ENCODE measurements at regions not wholly inside any gene's neighbourhood (a gene's known extent, or its start where the extent isn't known, plus 50 kb on each side); places are given as distances from the start of the nearest gene placed in this dataset.

DNA sequence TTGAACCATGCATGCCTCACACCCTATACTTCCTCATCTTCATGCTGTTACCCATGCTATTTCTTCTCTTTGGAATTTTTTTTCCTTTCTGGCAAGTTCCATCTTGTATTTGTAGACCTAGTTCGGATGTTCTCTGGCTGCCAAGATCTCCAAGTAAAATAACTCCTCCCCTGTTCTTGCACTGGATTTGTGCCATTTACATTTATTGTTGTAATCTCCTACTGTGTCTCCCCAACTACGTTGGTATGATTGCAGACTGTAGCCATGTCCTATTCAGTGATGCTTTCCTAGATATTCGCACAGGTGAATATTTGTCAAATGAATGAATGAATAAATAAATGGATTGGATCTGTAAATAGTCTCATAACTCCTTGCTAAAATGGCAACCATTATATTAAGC is 546.0 kb downstream of the MN1 start:
- Histone ChIP-seq H3K4ac (ENCODE audit: low read depth, low read length) (no peak overlapping the region), H2BK20ac (ENCODE audit: low read depth, low read length, poor library complexity, severe bottlenecking) (no peak overlapping the region), H3T11ph (ENCODE audit: low read length) (no peak overlapping the region), H4K8ac (replicated peaks; ENCODE audit: insufficient read length, low read depth, low read length) (no peak overlapping the region), H3K4me2 (ENCODE audit: insufficient read depth, insufficient read length, low read length) (no peak overlapping the region), H3K56ac (ENCODE audit: insufficient read length, low read depth, low read length) (no peak overlapping the region), H2AFZ (ENCODE audit: low read length) (no peak overlapping the region), H2BK12ac (ENCODE audit: insufficient read length, low read depth, low read length) (no peak overlapping the region), H3K14ac (ENCODE audit: insufficient read depth, low read length) (no peak overlapping the region), H4K91ac (ENCODE audit: insufficient read length, low read depth, low read length) (no peak overlapping the region), H2AK5ac (ENCODE audit: insufficient read length, low read length) (no peak overlapping the region), H3K27me3 (ENCODE audit: insufficient read depth, low read length) (no peaks in the 10 kb centered on the region), H3K27ac (ENCODE audit: insufficient read length, low read depth, low read length) (no peak overlapping the region), H2BK120ac (ENCODE audit: low read depth, low read length, poor library complexity, severe bottlenecking) (no peak overlapping the region), H4K5ac (ENCODE audit: insufficient read length, low read depth, low read length) (no peak overlapping the region), H3K79me2 (ENCODE audit: insufficient read depth, low read length) (no peaks in the 10 kb centered on the region), H2BK5ac (ENCODE audit: insufficient read length, low read length) (no peak overlapping the region), H2BK15ac (ENCODE audit: low read depth, low read length) (no peak overlapping the region), H3K23me2 (ENCODE audit: insufficient read length, low read depth, low read length, poor library complexity, severe bottlenecking) (no peaks in the 10 kb centered on the region), H3K9ac (ENCODE audit: extremely low read depth, insufficient read length, low read length) (no peak overlapping the region), H3K23ac (ENCODE audit: insufficient read length, low read depth, low read length) (no peak overlapping the region), H3K18ac (ENCODE audit: insufficient read length, low read depth, low read length) (no peak overlapping the region), H3K9me3 (ENCODE audit: control insufficient read depth, low read depth, low read length) (peaks cover 8% of the 10 kb centered on the region), H3K4me1 (ENCODE audit: insufficient read depth, low read length) (no peaks in the 10 kb centered on the region), H3K79me1 (ENCODE audit: insufficient read depth, low read depth, low read length, poor library complexity, severe bottlenecking) (no peaks in the 10 kb centered on the region), H4K20me1 (ENCODE audit: control insufficient read depth, insufficient read depth, insufficient read length) (no peaks in the 10 kb centered on the region)
- Mint-ChIP-seq H3K4me1 (peaks cover 11 to 16% of the 10 kb centered on the region in 2 experiments), H3K27me3 (ENCODE audit: low read depth) (peaks cover 11% of the 10 kb centered on the region; the same call in 1 of the 2 replicates), H3K36me3 (ENCODE audit: insufficient read depth in 1 of 3, low read depth in 3 of 3) (peaks cover 5 to 6% (median 6%) of the 10 kb centered on the region in 3 experiments), H3K27ac (no peak overlapping the region), H3K9me3 (peaks cover 9 to 12% of the 10 kb centered on the region in 2 experiments), H3K4me3 (no peak overlapping the region)
- DNase-seq: no peak
- no CpG with 5 or more reads among the region's 3 CpGs for WGBS (ENCODE audit: extremely low coverage, insufficient read length, low lambda C conversion rate)
- TF ChIP-seq, protein P1, sequence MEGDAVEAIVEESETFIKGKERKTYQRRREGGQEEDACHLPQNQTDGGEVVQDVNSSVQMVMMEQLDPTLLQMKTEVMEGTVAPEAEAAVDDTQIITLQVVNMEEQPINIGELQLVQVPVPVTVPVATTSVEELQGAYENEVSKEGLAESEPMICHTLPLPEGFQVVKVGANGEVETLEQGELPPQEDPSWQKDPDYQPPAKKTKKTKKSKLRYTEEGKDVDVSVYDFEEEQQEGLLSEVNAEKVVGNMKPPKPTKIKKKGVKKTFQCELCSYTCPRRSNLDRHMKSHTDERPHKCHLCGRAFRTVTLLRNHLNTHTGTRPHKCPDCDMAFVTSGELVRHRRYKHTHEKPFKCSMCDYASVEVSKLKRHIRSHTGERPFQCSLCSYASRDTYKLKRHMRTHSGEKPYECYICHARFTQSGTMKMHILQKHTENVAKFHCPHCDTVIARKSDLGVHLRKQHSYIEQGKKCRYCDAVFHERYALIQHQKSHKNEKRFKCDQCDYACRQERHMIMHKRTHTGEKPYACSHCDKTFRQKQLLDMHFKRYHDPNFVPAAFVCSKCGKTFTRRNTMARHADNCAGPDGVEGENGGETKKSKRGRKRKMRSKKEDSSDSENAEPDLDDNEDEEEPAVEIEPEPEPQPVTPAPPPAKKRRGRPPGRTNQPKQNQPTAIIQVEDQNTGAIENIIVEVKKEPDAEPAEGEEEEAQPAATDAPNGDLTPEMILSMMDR (conservative IDR thresholded peaks at IDR 0.05): no peak
